ENCODE measurements at regions not wholly inside any gene's neighbourhood (a gene's known extent, or its start where the extent isn't known, plus 50 kb on each side); places are given as distances from the start of the nearest gene placed in this dataset.

DNA sequence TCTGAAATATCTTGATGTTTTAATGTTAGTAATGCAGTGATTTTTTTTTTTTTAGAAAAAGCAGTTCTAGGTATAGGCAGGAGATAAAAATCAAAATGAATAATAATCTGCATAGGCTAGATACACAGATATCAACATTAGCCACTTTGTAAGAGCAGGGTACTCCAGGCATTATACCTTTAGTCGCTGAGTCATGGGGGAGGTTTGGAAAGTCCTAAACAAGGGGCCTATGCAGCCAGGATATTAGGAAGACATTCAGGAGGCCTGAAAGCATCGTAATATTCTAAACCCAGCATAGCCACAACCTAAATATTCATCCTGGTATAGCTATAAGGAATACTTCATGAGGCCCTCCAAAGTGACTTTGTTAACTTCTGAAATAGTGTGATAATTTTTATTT is 258.1 kb upstream of the NECTIN3 start:
- H3K4me3 ChIP-seq (ENCODE audit: low read length), result no peak overlapping the region
- intact Hi-C loops (cut with micrococcal nuclease), result no loop called here
- H3K9me3 ChIP-seq (ENCODE audit: control insufficient read depth in 2 of 3, low read length in 3 of 3), result no peaks in the 10 kb centered on the region
- no peak for DNase-seq
- ChIA-PET CTCF (no interaction called here), POLR2A (no interaction called here)
- H3K27me3 Mint-ChIP-seq, result peaks cover 14 to 31% (median 21%) of the 10 kb centered on the region in 5 donors
- ATAC-seq, result no peak
- no peaks in the 10 kb centered on the region for H3K36me3 Mint-ChIP-seq
- H3K27ac Mint-ChIP-seq, result no peak overlapping the region
- H3K36me3 ChIP-seq (ENCODE audit: control insufficient read depth in 2 of 3, insufficient read depth in 3 of 3, low read length in 3 of 3), result no peaks in the 10 kb centered on the region
- no peak overlapping the region for H3K4me3 Mint-ChIP-seq
- peaks cover 0 to 10% (median 0%) of the 10 kb centered on the region in 7 donors for H3K4me1 Mint-ChIP-seq
- no peak overlapping the region for H3K27ac ChIP-seq (ENCODE audit: low read depth, low read length)
- H3K27me3 ChIP-seq (ENCODE audit: control insufficient read depth in 2 of 2, insufficient read depth in 2 of 2, low read length in 2 of 2), result no peaks in the 10 kb centered on the region
- peaks cover 0 to 1% (median 0%) of the 10 kb centered on the region in 11 donors for H3K9me3 Mint-ChIP-seq
- H3K4me1 ChIP-seq (ENCODE audit: control insufficient read depth in 2 of 2, insufficient read depth in 2 of 2, low read length in 2 of 2), result peaks cover 0 to 5% of the 10 kb centered on the region in 2 donors

DNA sequence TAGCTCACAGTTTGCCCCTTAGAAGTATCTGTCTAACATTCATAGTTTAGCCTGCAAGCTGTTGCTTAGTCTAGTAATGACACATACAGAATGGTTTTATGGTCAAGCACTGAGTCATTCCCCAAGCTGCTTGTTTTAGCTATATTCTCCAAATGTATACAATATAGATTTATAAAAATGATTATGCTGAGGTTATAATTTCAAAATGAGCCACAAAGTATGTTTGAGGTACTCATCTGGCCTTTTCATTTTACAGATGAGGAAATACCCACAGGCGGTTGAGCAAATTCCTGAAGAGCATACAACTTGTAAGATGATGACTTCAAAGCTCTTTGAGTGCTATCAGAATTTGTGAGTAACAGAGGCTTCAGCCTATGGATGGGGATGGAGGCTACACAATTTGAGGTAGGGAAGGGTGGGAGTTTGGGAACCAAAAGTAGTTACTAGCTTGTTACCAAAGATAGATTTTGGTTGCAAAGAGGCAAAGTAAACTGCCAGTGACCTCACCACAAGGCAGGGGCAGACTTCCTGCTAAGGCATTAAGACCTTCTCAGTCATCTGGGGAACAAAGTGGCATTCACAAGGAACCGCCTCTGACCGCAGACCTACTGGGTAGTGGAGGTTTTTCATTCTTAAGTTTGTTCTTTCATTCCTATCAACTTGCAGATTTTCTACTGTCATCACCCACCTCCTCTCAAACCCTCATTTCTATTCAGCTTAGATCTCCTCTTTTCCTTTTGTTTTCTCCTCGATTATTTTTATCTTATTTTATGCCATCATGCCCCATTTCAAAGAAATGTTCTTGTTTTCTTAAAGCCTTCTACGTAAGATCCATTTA is 257.2 kb upstream of the NECTIN3 start:
- Mint-ChIP-seq H3K9me3 (peaks cover 0 to 1% (median 0%) of the 10 kb centered on the region in 11 donors), H3K27me3 (peaks cover 13 to 31% (median 21%) of the 10 kb centered on the region in 5 donors), H3K27ac (peak overlapping the region in 1 of 9 donors; percentile 76), H3K4me1 (peaks cover 0 to 10% (median 0%) of the 10 kb centered on the region in 7 donors), H3K4me3 (peak overlapping the region in 1 of 10 donors; percentile 18), H3K36me3 (no peaks in the 10 kb centered on the region)
- intact Hi-C loops (cut with micrococcal nuclease), result no loop called here
- CTCF ChIA-PET, result no interaction called here
- peak; percentile 22 for ATAC-seq
- Histone ChIP-seq H3K9me3 (ENCODE audit: control insufficient read depth in 2 of 3, low read length in 3 of 3) (no peaks in the 10 kb centered on the region), H3K4me1 (ENCODE audit: control insufficient read depth in 2 of 2, insufficient read depth in 2 of 2, low read length in 2 of 2) (peaks cover 0 to 5% of the 10 kb centered on the region in 2 donors), H3K27me3 (ENCODE audit: control insufficient read depth in 2 of 2, insufficient read depth in 2 of 2, low read length in 2 of 2) (no peaks in the 10 kb centered on the region), H3K4me3 (ENCODE audit: low read length) (no peak overlapping the region), H3K27ac (ENCODE audit: low read depth, low read length) (no peak overlapping the region), H3K36me3 (ENCODE audit: control insufficient read depth in 2 of 3, insufficient read depth in 3 of 3, low read length in 3 of 3) (no peaks in the 10 kb centered on the region)
- POLR2A ChIA-PET, result no interaction called here
- DNase-seq, result peak in 1 of 9 donors; percentile 27

DNA sequence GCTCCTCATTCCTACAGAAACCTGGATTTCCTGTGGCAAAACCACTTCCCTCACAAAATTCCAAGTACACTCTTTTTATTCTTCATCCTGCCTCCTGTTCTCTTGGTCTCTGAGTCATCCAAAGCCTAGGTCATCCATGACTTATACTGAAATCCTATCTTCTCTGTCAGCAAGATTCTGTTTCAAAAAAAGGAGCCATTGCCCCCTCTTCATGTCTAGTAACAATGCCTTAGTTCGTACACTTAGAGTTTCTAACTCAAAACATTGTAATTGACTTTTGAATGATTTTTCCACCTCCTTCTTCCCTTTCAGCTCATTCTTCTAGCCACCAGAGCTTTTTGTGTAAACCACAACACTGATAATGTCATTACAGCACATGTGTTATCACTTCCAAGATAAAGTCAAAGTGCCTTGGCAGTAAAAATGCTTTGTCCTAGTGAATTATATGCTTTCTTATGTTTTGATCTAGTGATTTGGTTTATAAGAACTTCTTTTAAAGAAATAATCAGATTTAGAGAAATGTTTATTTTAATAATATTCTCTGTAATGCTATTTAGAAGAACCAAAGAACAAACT is 256.5 kb upstream of the NECTIN3 start:
- Mint-ChIP-seq H3K36me3 (no peaks in the 10 kb centered on the region), H3K4me3 (peak overlapping the region in 1 of 10 donors; percentile 18), H3K9me3 (peaks cover 0 to 1% (median 0%) of the 10 kb centered on the region in 11 donors), H3K27me3 (peaks cover 13 to 35% (median 21%) of the 10 kb centered on the region in 5 donors), H3K27ac (peak overlapping the region in 1 of 9 donors; percentile 44), H3K4me1 (peaks cover 0 to 10% (median 0%) of the 10 kb centered on the region in 7 donors)
- H3K27ac ChIP-seq (ENCODE audit: low read depth, low read length), result no peak overlapping the region
- no peak overlapping the region for H3K4me3 ChIP-seq (ENCODE audit: low read length)
- H3K4me1 ChIP-seq (ENCODE audit: control insufficient read depth in 2 of 2, insufficient read depth in 2 of 2, low read length in 2 of 2), result peaks cover 0 to 5% of the 10 kb centered on the region in 2 donors
- H3K27me3 ChIP-seq (ENCODE audit: control insufficient read depth in 2 of 2, insufficient read depth in 2 of 2, low read length in 2 of 2), result no peaks in the 10 kb centered on the region
- H3K36me3 ChIP-seq (ENCODE audit: control insufficient read depth in 2 of 3, insufficient read depth in 3 of 3, low read length in 3 of 3), result no peaks in the 10 kb centered on the region
- ATAC-seq (no peak), DNase-seq (no peak)
- ChIA-PET POLR2A (no interaction called here), CTCF (interaction anchor here (0.8 kb wide), 1 partner anchor 1231 kb away, joined by 3 read pairs; no protein-coding TSS in a partner anchor)
- intact Hi-C loops (cut with micrococcal nuclease), result no loop called here
- H3K9me3 ChIP-seq (ENCODE audit: control insufficient read depth in 2 of 3, low read length in 3 of 3), result no peaks in the 10 kb centered on the region

GRCh38 chr3:110816008-110816407 is 255.6 kb upstream of the NECTIN3 start:
- intact Hi-C loops (cut with micrococcal nuclease), result no loop called here
- no peak for ATAC-seq
- ChIA-PET POLR2A (no interaction called here), CTCF (no interaction called here)
- Histone ChIP-seq H3K4me1 (ENCODE audit: control insufficient read depth in 2 of 2, insufficient read depth in 2 of 2, low read length in 2 of 2) (peaks cover 0 to 5% of the 10 kb centered on the region in 2 donors), H3K27ac (ENCODE audit: low read depth, low read length) (no peak overlapping the region), H3K4me3 (ENCODE audit: low read length) (no peak overlapping the region), H3K27me3 (ENCODE audit: control insufficient read depth in 2 of 2, insufficient read depth in 2 of 2, low read length in 2 of 2) (no peaks in the 10 kb centered on the region), H3K9me3 (ENCODE audit: control insufficient read depth in 2 of 3, low read length in 3 of 3) (no peaks in the 10 kb centered on the region), H3K36me3 (ENCODE audit: control insufficient read depth in 2 of 3, insufficient read depth in 3 of 3, low read length in 3 of 3) (no peaks in the 10 kb centered on the region)
- H3K4me1 Mint-ChIP-seq, result peaks cover 0 to 10% (median 0%) of the 10 kb centered on the region in 7 donors
- no peak overlapping the region for H3K4me3 Mint-ChIP-seq
- H3K9me3 Mint-ChIP-seq, result peaks cover 0 to 1% (median 0%) of the 10 kb centered on the region in 11 donors
- DNase-seq, result no peak
- H3K27ac Mint-ChIP-seq, result no peak overlapping the region
- no peaks in the 10 kb centered on the region for H3K36me3 Mint-ChIP-seq
- H3K27me3 Mint-ChIP-seq, result peaks cover 10 to 36% (median 21%) of the 10 kb centered on the region in 5 donors

- intact Hi-C loops (cut with micrococcal nuclease), result no loop called here
- ChIA-PET POLR2A (no interaction called here), CTCF (no interaction called here)
Observed at GRCh38 chr3:110821586-110821985, 250.0 kb upstream of the NECTIN3 start.

DNA sequence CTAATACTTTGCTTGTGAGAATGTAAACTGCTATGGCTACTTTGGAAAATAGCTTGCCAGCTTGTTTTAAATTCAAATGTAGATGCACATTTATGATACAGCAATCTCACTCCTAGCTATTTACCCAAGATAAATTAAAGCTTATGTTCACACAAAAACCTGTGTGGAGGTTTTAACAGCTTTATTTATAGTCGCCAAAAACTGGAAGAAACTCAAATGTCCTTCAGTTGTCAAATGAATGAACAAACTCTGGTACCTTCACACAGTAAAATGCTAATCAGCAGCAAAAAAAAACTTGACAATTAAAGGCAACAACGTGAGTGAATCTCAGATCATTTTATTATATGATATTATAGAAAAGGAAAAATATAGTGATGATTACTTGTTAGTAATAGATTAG is 248.6 kb upstream of the NECTIN3 start:
- Histone ChIP-seq H3K36me3 (ENCODE audit: control insufficient read depth in 2 of 3, insufficient read depth in 3 of 3, low read length in 3 of 3) (no peaks in the 10 kb centered on the region), H3K4me3 (ENCODE audit: low read length) (no peak overlapping the region), H3K27ac (ENCODE audit: low read depth, low read length) (no peak overlapping the region), H3K27me3 (ENCODE audit: control insufficient read depth in 2 of 2, insufficient read depth in 2 of 2, low read length in 2 of 2) (no peaks in the 10 kb centered on the region), H3K4me1 (ENCODE audit: control insufficient read depth in 2 of 2, insufficient read depth in 2 of 2, low read length in 2 of 2) (no peaks in the 10 kb centered on the region), H3K9me3 (ENCODE audit: control insufficient read depth in 2 of 3, low read length in 3 of 3) (no peaks in the 10 kb centered on the region)
- DNase-seq, result no peak
- Mint-ChIP-seq H3K4me3 (no peak overlapping the region), H3K36me3 (no peaks in the 10 kb centered on the region), H3K4me1 (no peaks in the 10 kb centered on the region), H3K27ac (no peak overlapping the region), H3K27me3 (peaks cover 0 to 16% (median 0%) of the 10 kb centered on the region in 5 donors), H3K9me3 (peaks cover 0 to 4% (median 0%) of the 10 kb centered on the region in 11 donors)
- CTCF ChIA-PET, result no interaction called here
- no peak for ATAC-seq
- POLR2A ChIA-PET, result interaction anchor here (0.6 kb wide), 1 partner anchor 1064 kb away, joined by 3 read pairs; no protein-coding TSS in a partner anchor
- intact Hi-C loops (cut with micrococcal nuclease), result no loop called here

More at GRCh38 chr3:110821586-110821985, 250.0 kb upstream of the NECTIN3 start:
- Histone ChIP-seq H3K27me3 (ENCODE audit: control insufficient read depth in 2 of 2, insufficient read depth in 2 of 2, low read length in 2 of 2) (no peaks in the 10 kb centered on the region), H3K9me3 (ENCODE audit: control insufficient read depth in 2 of 3, low read length in 3 of 3) (no peaks in the 10 kb centered on the region), H3K4me3 (ENCODE audit: low read length) (no peak overlapping the region), H3K4me1 (ENCODE audit: control insufficient read depth in 2 of 2, insufficient read depth in 2 of 2, low read length in 2 of 2) (no peaks in the 10 kb centered on the region), H3K27ac (ENCODE audit: low read depth, low read length) (no peak overlapping the region), H3K36me3 (ENCODE audit: control insufficient read depth in 2 of 3, insufficient read depth in 3 of 3, low read length in 3 of 3) (no peaks in the 10 kb centered on the region)
- H3K4me3 Mint-ChIP-seq, result no peak overlapping the region
- ATAC-seq (no peak), DNase-seq (no peak)
- H3K9me3 Mint-ChIP-seq, result peaks cover 0 to 1% (median 0%) of the 10 kb centered on the region in 11 donors
- H3K27ac Mint-ChIP-seq, result no peak overlapping the region
- H3K36me3 Mint-ChIP-seq, result no peaks in the 10 kb centered on the region
- H3K4me1 Mint-ChIP-seq, result no peaks in the 10 kb centered on the region
- peaks cover 4 to 13% (median 5%) of the 10 kb centered on the region in 5 donors for H3K27me3 Mint-ChIP-seq

Data from naive thymus-derived CD4-positive, alpha-beta T cell (primary cell).